ENCODE measurements at regions not wholly inside any gene's neighbourhood (a gene's known extent, or its start where the extent isn't known, plus 50 kb on each side); places are given as distances from the start of the nearest gene placed in this dataset.

- no peak for TF ChIP-seq RCOR1 (IDR thresholded peaks at IDR 0.05; ENCODE audit: low read length)
- TF ChIP-seq SIN3A (IDR thresholded peaks at IDR 0.05; ENCODE audit: borderline replicate concordance, low read depth, low read length): no peak
- no peak for TF ChIP-seq CTCF (IDR thresholded peaks at IDR 0.05)
- TF ChIP-seq TAF1 (IDR thresholded peaks at IDR 0.05; ENCODE audit: borderline replicate concordance, low read depth, low read length): no peak
- TF ChIP-seq EZH2phosphoT487 (IDR thresholded peaks at IDR 0.05; ENCODE audit: borderline replicate concordance, low read depth): no peak
- no peak for TF ChIP-seq POLR2AphosphoS5 (IDR thresholded peaks at IDR 0.05; ENCODE audit: low read depth, low read length)
- no peak for TF ChIP-seq CHD2 (IDR thresholded peaks at IDR 0.05; ENCODE audit: low read length, partially characterized antibody)
Observed at GRCh38 chr2:71832844-71833243, 314.8 kb downstream of the CYP26B1 start.

All from SK-N-SH (cell line).